HCT116 (cell line): ENCODE measurements at regions not wholly inside any gene's neighbourhood (a gene's known extent, or its start where the extent isn't known, plus 50 kb on each side); places are given as distances from the start of the nearest gene placed in this dataset.

Experiments
- ATAC-seq: fragments of 200-7000 bp; cut with Tn5 transposase; 2 replicates; pipeline ENCODE4 v1.9.1; 2020; ENCODE audit warnings: mild to moderate bottlenecking, moderate library complexity
- BruUV-seq: library from RNA; stranded (reverse); fragments of 400-500 nt; replicated peaks from 2 replicates; lab custom pipeline; 2021; lab: Mats Ljungman, UMichigan
- CTCF ChIA-PET: fragments of 300-600 bp; sonication (Branson Sonifier 250); formaldehyde crosslinking; loops from one replicate; lab custom pipeline; 2021; ENCODE audit warnings: antibody characterized with exemption; lab: Charles Lee
- POLR2A ChIA-PET: fragments of 300-600, 350-600 bp; sonication (Branson Sonifier 250); formaldehyde crosslinking; loops from one replicate; lab custom pipeline; 2021; ENCODE audit warnings: antibody characterized with exemption; lab: Charles Lee
- RAD21 ChIA-PET, 2 experiments: fragments of 300-600 bp; sonication (Branson Sonifier 250); formaldehyde crosslinking; loops; one replicate each; lab custom pipeline; 2023; ENCODE audit warnings: low total read pairs in 2 of 2; ENCODE audit not compliant: uncharacterized antibody in 2 of 2, unreplicated experiment in 2 of 2, low non-redundant PET in 1 of 2; lab: Charles Lee
- DNase-seq: peaks from one replicate; pipeline ENCODE4 v3.0.0-alpha.2; 2010; ENCODE audit warnings: low read depth, low spot score
- H2AFZ ChIP-seq: fragments of 200-600 bp; shearing (Covaris generic), sonication (generic); 2 replicates; pipeline ENCODE4 v1.6.1; 2017; ENCODE audit warnings: low read depth, mixed run types, mixed read lengths, antibody characterized with exemption, low read length; ENCODE audit not compliant: poor library complexity, severe bottlenecking
- H3K27ac ChIP-seq: 2 replicates; pipeline ENCODE4 v1.5.1; 2012; ENCODE audit warnings: low read depth, low read length
- H3K27me3 ChIP-seq: fragments of 200-600 bp; sonication (generic); 2 replicates; pipeline ENCODE4 v1.6.1; 2016; ENCODE audit warnings: mixed run types, low read length, mixed read lengths; ENCODE audit not compliant: insufficient read depth
- H3K36me3 ChIP-seq, 2 experiments: fragments of 200-500 bp in 1 of 2; fragments of 200-600 bp in 1 of 2; sonication (Bioruptor generic) in 1 of 2; sonication (generic) in 1 of 2; 2 replicates each; pipeline versions ENCODE4 v1.5.1 to v1.6.1; 2014 to 2016; ENCODE audit warnings: low read length in 2 of 2, inconsistent platforms in 1 of 2, mixed read lengths in 1 of 2, mixed run types in 1 of 2; ENCODE audit not compliant: insufficient read depth in 2 of 2, control insufficient read depth in 1 of 2
- H3K4me1 ChIP-seq, 2 experiments: fragments of 200-600 bp in 1 of 2; sonication (generic) in 1 of 2; 2 replicates each; pipeline versions ENCODE4 v1.5.1 to v1.6.1; 2012 to 2017; ENCODE audit warnings: low read length in 2 of 2, inconsistent platforms in 1 of 2, mild to moderate bottlenecking in 1 of 2, mixed read lengths in 1 of 2, mixed run types in 1 of 2, moderate library complexity in 1 of 2; ENCODE audit not compliant: insufficient read depth in 2 of 2, control insufficient read depth in 1 of 2
- H3K4me2 ChIP-seq: fragments of 200-600 bp; sonication (generic); 2 replicates; pipeline ENCODE4 v1.6.1; 2017; ENCODE audit warnings: mixed run types, low read length, mixed read lengths
- H3K4me3 ChIP-seq, 2 experiments: fragments of 200-600 bp in 1 of 2; sonication (generic) in 1 of 2; replicated peaks in 1 of 2; 2 replicates each; pipeline ENCODE4 v1.5.1; 2011 to 2016; ENCODE audit warnings: low read length in 2 of 2, control low read depth in 1 of 2, low read depth in 1 of 2, mild to moderate bottlenecking in 1 of 2, mixed read lengths in 1 of 2, mixed run types in 1 of 2
- H3K79me2 ChIP-seq: fragments of 200-600 bp; sonication (generic); 2 replicates; pipeline ENCODE4 v1.6.1; 2017; ENCODE audit warnings: mild to moderate bottlenecking, mixed run types, low read length, moderate library complexity, mixed read lengths; ENCODE audit not compliant: insufficient read depth
- H3K9ac ChIP-seq: fragments of 200-600 bp; sonication (generic); 2 replicates; pipeline ENCODE4 v1.6.1; 2016; ENCODE audit warnings: low read length, mixed read lengths
- H3K9me2 ChIP-seq: fragments of 200-600 bp; sonication (generic), shearing (Covaris generic); 2 replicates; pipeline ENCODE4 v1.6.1; 2017; ENCODE audit warnings: mixed run types, mild to moderate bottlenecking, moderate library complexity; ENCODE audit not compliant: insufficient read depth
- H3K9me3 ChIP-seq, 2 experiments: fragments of 200-500 bp in 1 of 2; fragments of 200-600 bp in 1 of 2; sonication (Bioruptor generic) in 1 of 2; sonication (generic) in 1 of 2; 2 replicates each; pipeline ENCODE4 v1.6.1; 2014 to 2017; ENCODE audit warnings: low read length in 2 of 2, mixed read lengths in 2 of 2, inconsistent platforms in 1 of 2, low read depth in 1 of 2, mild to moderate bottlenecking in 1 of 2, mixed run types in 1 of 2, moderate library complexity in 1 of 2; ENCODE audit not compliant: control insufficient read depth in 1 of 2, insufficient read depth in 1 of 2
- H4K20me1 ChIP-seq: fragments of 200-600 bp; sonication (generic), shearing (Covaris generic); 2 replicates; pipeline ENCODE4 v1.6.1; 2017; ENCODE audit warnings: mixed run types, mild to moderate bottlenecking, moderate library complexity; ENCODE audit not compliant: insufficient read depth
- CBX3 ChIP-seq: IDR thresholded peaks from 2 replicates; pipeline ENCODE4 v1.6.1; 2012; ENCODE audit warnings: low read depth
- EGR1 ChIP-seq: IDR thresholded peaks from 2 replicates; pipeline ENCODE4 v1.6.1; 2012; ENCODE audit warnings: low read depth
- ELF1 ChIP-seq: IDR thresholded peaks from 2 replicates; pipeline ENCODE4 v1.6.1; 2012; ENCODE audit warnings: low read depth, borderline replicate concordance
- EZH2 ChIP-seq: fragments of 200-600 bp; sonication (generic); IDR thresholded peaks from 2 replicates; pipeline ENCODE4 v1.6.1; 2017; ENCODE audit warnings: antibody characterized with exemption, mixed run types
- EZH2phosphoT487 ChIP-seq: fragments of 200-600 bp; IDR thresholded peaks from 2 replicates; pipeline ENCODE4 v1.6.1; 2018; ENCODE audit warnings: antibody characterized with exemption, borderline replicate concordance
- FOSL1 ChIP-seq: IDR thresholded peaks from 2 replicates; pipeline ENCODE4 v1.6.1; 2012; ENCODE audit warnings: low read depth
- POLR2A ChIP-seq: IDR thresholded peaks from 2 replicates; pipeline ENCODE4 v1.7.0; 2011; ENCODE audit warnings: borderline replicate concordance; ENCODE audit not compliant: insufficient read depth, insufficient read length; ENCODE audit errors: extremely low read depth
- POLR2AphosphoS5 ChIP-seq: IDR thresholded peaks from 2 replicates; pipeline ENCODE4 v1.6.1; 2011; ENCODE audit warnings: mild to moderate bottlenecking, low read depth, low read length, moderate library complexity
- RAD21 ChIP-seq: IDR thresholded peaks from 2 replicates; pipeline ENCODE4 v1.6.1; 2012; ENCODE audit warnings: low read depth, mild to moderate bottlenecking
- SP1 ChIP-seq: IDR thresholded peaks from 2 replicates; pipeline ENCODE4 v1.6.1; 2012; ENCODE audit warnings: low read depth
- SRF ChIP-seq: IDR thresholded peaks from 2 replicates; pipeline ENCODE4 v1.6.1; 2012; ENCODE audit warnings: low read depth
- TCF7L2 ChIP-seq: IDR thresholded peaks from 2 replicates; pipeline ENCODE4 v1.7.0; 2011; ENCODE audit warnings: borderline replicate concordance, inconsistent platforms; ENCODE audit not compliant: insufficient read depth, insufficient read length; ENCODE audit errors: extremely low read depth
- ZFX ChIP-seq: fragments of 450-650 bp; IDR thresholded peaks from 2 replicates; pipeline ENCODE4 v1.6.1; 2017
- ZNF274 ChIP-seq: fragments of 200-500 bp; sonication (Bioruptor generic); IDR thresholded peaks from 2 replicates; pipeline ENCODE4 v1.6.1; 2014; ENCODE audit warnings: mild to moderate bottlenecking, low read depth, low read length, inconsistent platforms
- intact Hi-C: fragments of 100-400 bp; cut with micrococcal nuclease; formaldehyde crosslinking; loops from 2 replicates; pipeline ENCODE4 v1.10.0; 2022
- TF ChIP-seq, protein P1 (sequence below): IDR thresholded peaks from 2 replicates; pipeline ENCODE4 v1.6.1; 2012; ENCODE audit warnings: low read depth
- TF ChIP-seq, protein P2 (sequence below): IDR thresholded peaks from 2 replicates; pipeline ENCODE4 v1.6.1; 2011; ENCODE audit warnings: mild to moderate bottlenecking, low read length, moderate library complexity; ENCODE audit not compliant: insufficient replicate concordance; ENCODE audit errors: extremely low read depth
- TF ChIP-seq, protein P3 (sequence below): IDR thresholded peaks from 2 replicates; pipeline ENCODE4 v1.6.1; 2012

DNA sequence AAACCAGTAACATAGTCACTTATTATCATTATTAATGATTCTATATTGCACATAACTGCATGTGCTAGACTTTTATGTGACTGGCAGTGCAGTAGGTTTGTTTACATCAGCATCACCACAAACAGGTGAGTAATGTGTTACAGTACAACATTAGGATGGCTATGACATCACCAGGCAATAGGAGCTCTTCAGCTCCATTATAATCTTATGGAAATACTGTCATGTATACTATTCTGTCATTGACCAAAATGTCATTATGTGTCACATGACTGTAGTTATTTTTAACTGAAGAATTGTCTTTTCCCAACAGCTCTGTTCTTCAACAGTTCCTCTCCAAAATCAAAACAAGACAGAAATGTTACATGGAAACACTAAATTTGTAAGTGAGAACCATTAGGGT is 96.3 kb downstream of the C18orf54 start:
- Histone ChIP-seq H3K36me3 (no peaks in the 10 kb centered on the region), H3K9ac (no peak overlapping the region), H3K9me3 (no peaks in the 10 kb centered on the region), H3K9me2 (no peaks in the 10 kb centered on the region), H3K27me3 (no peaks in the 10 kb centered on the region), H3K4me1 (no peaks in the 10 kb centered on the region), H4K20me1 (no peaks in the 10 kb centered on the region), H3K4me2 (no peak overlapping the region), H3K79me2 (no peaks in the 10 kb centered on the region), H3K4me3 (no peak overlapping the region), H2AFZ (no peak overlapping the region), H3K27ac (no peak overlapping the region)
- RAD21 ChIA-PET = no interaction called here
- POLR2A ChIA-PET = no interaction called here
- ATAC-seq = no peak
- intact Hi-C loops = no loop called here
- TF ChIP-seq POLR2A = no peak
- no peak for DNase-seq
- BruUV-seq = no TSS peak
- CTCF ChIA-PET = interaction anchor here (0.8 kb wide), 1 partner anchor 9 kb away, joined by 3 read pairs; no protein-coding TSS in a partner anchor

DNA sequence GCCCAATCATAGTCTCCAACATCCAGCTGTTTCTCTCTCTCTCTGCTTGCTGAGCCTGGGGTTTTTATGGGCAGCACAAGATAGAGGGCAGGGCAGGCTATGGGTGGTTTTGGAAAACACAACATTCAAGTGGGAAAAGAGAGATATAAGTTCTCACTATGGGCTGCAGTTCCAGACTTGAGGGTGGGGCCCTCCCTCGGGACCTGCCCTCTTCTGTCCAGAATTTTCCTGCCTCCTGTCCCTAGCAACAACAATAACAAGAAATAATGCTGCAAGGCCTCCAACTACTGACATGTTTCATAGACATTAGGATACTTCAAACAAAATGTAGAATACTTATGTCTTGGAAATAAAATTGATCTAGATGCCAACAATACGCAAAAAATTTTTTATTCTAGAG is 107.8 kb downstream of the C18orf54 start:
- intact Hi-C loops = no loop called here
- no peak for TF ChIP-seq POLR2AphosphoS5
- TF ChIP-seq TCF7L2 = no peak
- TF ChIP-seq EGR1 = no peak
- TF ChIP-seq, protein P1, sequence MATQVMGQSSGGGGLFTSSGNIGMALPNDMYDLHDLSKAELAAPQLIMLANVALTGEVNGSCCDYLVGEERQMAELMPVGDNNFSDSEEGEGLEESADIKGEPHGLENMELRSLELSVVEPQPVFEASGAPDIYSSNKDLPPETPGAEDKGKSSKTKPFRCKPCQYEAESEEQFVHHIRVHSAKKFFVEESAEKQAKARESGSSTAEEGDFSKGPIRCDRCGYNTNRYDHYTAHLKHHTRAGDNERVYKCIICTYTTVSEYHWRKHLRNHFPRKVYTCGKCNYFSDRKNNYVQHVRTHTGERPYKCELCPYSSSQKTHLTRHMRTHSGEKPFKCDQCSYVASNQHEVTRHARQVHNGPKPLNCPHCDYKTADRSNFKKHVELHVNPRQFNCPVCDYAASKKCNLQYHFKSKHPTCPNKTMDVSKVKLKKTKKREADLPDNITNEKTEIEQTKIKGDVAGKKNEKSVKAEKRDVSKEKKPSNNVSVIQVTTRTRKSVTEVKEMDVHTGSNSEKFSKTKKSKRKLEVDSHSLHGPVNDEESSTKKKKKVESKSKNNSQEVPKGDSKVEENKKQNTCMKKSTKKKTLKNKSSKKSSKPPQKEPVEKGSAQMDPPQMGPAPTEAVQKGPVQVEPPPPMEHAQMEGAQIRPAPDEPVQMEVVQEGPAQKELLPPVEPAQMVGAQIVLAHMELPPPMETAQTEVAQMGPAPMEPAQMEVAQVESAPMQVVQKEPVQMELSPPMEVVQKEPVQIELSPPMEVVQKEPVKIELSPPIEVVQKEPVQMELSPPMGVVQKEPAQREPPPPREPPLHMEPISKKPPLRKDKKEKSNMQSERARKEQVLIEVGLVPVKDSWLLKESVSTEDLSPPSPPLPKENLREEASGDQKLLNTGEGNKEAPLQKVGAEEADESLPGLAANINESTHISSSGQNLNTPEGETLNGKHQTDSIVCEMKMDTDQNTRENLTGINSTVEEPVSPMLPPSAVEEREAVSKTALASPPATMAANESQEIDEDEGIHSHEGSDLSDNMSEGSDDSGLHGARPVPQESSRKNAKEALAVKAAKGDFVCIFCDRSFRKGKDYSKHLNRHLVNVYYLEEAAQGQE = no peak
- TF ChIP-seq SP1 = no peak
- no peak for TF ChIP-seq POLR2A
- no peak for TF ChIP-seq ELF1
- TF ChIP-seq, protein P2, sequence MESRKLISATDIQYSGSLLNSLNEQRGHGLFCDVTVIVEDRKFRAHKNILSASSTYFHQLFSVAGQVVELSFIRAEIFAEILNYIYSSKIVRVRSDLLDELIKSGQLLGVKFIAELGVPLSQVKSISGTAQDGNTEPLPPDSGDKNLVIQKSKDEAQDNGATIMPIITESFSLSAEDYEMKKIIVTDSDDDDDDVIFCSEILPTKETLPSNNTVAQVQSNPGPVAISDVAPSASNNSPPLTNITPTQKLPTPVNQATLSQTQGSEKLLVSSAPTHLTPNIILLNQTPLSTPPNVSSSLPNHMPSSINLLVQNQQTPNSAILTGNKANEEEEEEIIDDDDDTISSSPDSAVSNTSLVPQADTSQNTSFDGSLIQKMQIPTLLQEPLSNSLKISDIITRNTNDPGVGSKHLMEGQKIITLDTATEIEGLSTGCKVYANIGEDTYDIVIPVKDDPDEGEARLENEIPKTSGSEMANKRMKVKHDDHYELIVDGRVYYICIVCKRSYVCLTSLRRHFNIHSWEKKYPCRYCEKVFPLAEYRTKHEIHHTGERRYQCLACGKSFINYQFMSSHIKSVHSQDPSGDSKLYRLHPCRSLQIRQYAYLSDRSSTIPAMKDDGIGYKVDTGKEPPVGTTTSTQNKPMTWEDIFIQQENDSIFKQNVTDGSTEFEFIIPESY = no peak
- no peak for TF ChIP-seq EZH2
- TF ChIP-seq ZNF274 = no peak
- no peak for TF ChIP-seq SRF
- no peak for TF ChIP-seq FOSL1
- TF ChIP-seq, protein P3, sequence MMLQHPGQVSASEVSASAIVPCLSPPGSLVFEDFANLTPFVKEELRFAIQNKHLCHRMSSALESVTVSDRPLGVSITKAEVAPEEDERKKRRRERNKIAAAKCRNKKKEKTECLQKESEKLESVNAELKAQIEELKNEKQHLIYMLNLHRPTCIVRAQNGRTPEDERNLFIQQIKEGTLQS = no peak
- no peak for TF ChIP-seq CBX3
- no peak for TF ChIP-seq RAD21
- TF ChIP-seq EZH2phosphoT487 = no peak
- no peak for TF ChIP-seq ZFX

More for the DNA sequence above, 107.8 kb downstream of the C18orf54 start:
- ChIA-PET RAD21 (no interaction called here), CTCF (no interaction called here), POLR2A (no interaction called here)
- Histone ChIP-seq H3K27ac (no peak overlapping the region), H3K9me3 (no peaks in the 10 kb centered on the region), H3K36me3 (no peaks in the 10 kb centered on the region), H3K27me3 (no peaks in the 10 kb centered on the region), H3K9me2 (no peaks in the 10 kb centered on the region), H3K9ac (no peak overlapping the region), H2AFZ (no peak overlapping the region), H3K79me2 (no peaks in the 10 kb centered on the region), H3K4me2 (no peak overlapping the region), H3K4me3 (no peak overlapping the region), H4K20me1 (no peaks in the 10 kb centered on the region), H3K4me1 (no peaks in the 10 kb centered on the region)
- ATAC-seq (no peak), DNase-seq (no peak)
- no TSS peak for BruUV-seq
